ENCODE measurements at regions not wholly inside any gene's neighbourhood (a gene's known extent, or its start where the extent isn't known, plus 50 kb on each side); places are given as distances from the start of the nearest gene placed in this dataset.

DNA sequence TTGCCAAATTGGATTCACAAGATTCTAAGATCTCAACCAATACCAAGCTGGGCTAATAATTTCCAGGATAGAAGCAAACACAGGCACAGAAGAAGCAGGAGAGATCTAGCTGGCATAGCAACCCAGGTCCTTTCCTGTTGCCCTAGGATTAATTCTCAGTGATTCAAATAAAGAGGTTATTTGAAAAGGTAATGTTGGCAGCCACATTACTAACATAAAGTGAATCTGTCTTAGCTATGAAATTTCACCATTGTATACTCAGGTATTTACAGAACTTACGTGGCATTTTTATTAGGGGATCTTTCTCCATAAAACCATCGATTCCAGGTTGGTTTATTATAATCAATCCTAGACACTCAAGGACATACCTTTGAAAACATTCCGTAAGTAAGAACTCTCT is 379.3 kb upstream of the POM121L12 start:
- Histone ChIP-seq H3K27me3 (replicated peaks) (no peaks in the 10 kb centered on the region), H3K36me3 (replicated peaks) (no peaks in the 10 kb centered on the region), H3K4me3 (ENCODE audit: low read depth, low read length) (no peak overlapping the region), H3K27ac (no peak overlapping the region)
- in situ Hi-C loops (cut with HindIII; ENCODE audit: low pct_ligation_motif_present, low sequenced_read_pairs) = no loop called here
- DNase-seq = no peak
- TF ChIP-seq, protein P1, sequence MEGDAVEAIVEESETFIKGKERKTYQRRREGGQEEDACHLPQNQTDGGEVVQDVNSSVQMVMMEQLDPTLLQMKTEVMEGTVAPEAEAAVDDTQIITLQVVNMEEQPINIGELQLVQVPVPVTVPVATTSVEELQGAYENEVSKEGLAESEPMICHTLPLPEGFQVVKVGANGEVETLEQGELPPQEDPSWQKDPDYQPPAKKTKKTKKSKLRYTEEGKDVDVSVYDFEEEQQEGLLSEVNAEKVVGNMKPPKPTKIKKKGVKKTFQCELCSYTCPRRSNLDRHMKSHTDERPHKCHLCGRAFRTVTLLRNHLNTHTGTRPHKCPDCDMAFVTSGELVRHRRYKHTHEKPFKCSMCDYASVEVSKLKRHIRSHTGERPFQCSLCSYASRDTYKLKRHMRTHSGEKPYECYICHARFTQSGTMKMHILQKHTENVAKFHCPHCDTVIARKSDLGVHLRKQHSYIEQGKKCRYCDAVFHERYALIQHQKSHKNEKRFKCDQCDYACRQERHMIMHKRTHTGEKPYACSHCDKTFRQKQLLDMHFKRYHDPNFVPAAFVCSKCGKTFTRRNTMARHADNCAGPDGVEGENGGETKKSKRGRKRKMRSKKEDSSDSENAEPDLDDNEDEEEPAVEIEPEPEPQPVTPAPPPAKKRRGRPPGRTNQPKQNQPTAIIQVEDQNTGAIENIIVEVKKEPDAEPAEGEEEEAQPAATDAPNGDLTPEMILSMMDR (IDR thresholded peaks at IDR 0.05; ENCODE audit: low read depth, low read length, missing control alignments) = no peak

DNA sequence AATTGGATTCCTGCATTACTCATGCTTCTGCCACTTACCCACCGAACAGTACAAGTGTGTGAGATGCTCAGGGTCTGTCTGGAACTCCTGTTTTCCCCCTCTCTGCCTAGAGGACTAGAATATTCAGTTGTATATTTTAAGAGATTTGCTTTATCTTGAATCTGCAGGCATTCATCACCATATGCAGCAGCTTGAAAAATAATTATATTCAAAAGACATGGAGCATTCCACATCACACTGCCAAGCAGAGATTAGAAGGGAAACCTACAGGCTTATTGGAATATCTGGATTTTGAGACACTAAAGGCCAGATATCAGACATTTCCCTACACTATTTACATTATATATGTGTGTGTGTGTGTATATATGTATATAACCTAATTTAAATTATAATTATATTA is 382.8 kb upstream of the POM121L12 start:
- Histone ChIP-seq H3K27ac (no peak overlapping the region), H3K4me3 (ENCODE audit: low read depth, low read length) (no peak overlapping the region), H3K36me3 (replicated peaks) (no peaks in the 10 kb centered on the region), H3K27me3 (replicated peaks) (no peaks in the 10 kb centered on the region)
- DNase-seq = no peak
- TF ChIP-seq, protein P1 (IDR thresholded peaks at IDR 0.05; ENCODE audit: low read depth, low read length, missing control alignments) = no peak
- in situ Hi-C loops (cut with HindIII; ENCODE audit: low pct_ligation_motif_present, low sequenced_read_pairs) = no loop called here

DNA sequence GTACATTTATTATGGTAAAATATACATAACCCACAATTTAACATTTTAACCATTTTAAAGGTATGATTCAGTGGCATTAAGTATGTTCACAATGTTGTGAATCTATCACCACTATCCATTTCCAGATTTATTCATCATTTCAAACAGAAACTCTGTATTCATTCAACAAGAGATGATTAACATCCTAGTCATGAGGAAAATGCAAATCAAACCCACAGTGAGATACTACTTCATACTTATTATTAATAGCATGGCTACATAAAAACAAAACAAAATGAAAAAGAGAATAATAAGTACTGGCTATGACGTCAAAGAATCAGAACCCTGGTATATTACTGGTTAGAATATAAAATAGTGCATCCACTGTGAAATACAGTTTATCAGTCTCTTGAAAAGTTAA is 386.6 kb upstream of the POM121L12 start:
- TF ChIP-seq, protein P1 (IDR thresholded peaks at IDR 0.05; ENCODE audit: low read depth, low read length, missing control alignments) = no peak
- Histone ChIP-seq H3K27me3 (replicated peaks) (no peaks in the 10 kb centered on the region), H3K27ac (no peak overlapping the region), H3K36me3 (replicated peaks) (no peaks in the 10 kb centered on the region), H3K4me3 (ENCODE audit: low read depth, low read length) (no peak overlapping the region)
- in situ Hi-C loops (cut with HindIII; ENCODE audit: low pct_ligation_motif_present, low sequenced_read_pairs) = no loop called here
- DNase-seq = no peak

DNA sequence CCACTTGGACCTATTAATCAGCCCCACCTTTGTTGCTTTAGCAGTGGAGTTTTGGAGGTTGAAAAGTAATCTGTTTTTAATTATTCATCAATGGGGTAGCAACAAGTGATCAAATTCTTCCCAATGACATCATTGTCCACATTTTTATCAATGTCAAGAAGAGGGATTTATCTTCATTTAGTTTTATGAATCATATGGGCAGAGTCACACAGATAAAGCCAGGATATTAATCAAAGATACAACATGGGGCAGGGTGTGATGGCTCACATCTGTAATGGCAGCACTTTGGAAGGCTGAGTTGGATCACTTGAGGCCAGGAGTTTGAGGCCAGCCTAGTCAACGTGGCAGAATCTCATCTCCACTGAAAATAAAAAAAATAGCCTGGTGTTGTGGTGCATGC is 388.4 kb upstream of the POM121L12 start:
- TF ChIP-seq, protein P1 (IDR thresholded peaks at IDR 0.05; ENCODE audit: low read depth, low read length, missing control alignments) = no peak
- in situ Hi-C loops (cut with HindIII; ENCODE audit: low pct_ligation_motif_present, low sequenced_read_pairs) = no loop called here
- Histone ChIP-seq H3K36me3 (replicated peaks) (no peaks in the 10 kb centered on the region), H3K4me3 (ENCODE audit: low read depth, low read length) (no peak overlapping the region), H3K27ac (no peak overlapping the region), H3K27me3 (replicated peaks) (no peaks in the 10 kb centered on the region)
- no peak for DNase-seq

DNA sequence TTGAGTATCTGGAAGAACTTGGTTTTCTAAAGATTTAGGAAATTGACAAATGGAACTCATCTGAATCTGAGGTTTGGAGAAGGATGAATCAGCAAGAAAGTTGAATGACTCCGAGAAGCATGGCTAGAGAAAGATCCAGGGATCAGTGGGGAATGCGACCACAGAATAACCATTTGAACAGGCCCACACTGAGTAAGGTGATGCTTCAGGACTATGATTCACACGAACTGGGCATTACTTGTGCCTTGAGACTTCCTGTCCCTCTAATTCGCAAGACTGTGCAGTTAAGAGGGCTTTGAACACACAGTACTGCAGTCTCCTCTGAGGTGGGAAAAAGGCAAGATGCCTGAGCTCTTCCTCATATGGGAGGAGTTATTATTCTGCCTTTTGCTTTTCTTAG is 395.5 kb upstream of the POM121L12 start:
- DNase-seq = no peak
- H3K27me3 ChIP-seq (replicated peaks) = no peaks in the 10 kb centered on the region

DNA sequence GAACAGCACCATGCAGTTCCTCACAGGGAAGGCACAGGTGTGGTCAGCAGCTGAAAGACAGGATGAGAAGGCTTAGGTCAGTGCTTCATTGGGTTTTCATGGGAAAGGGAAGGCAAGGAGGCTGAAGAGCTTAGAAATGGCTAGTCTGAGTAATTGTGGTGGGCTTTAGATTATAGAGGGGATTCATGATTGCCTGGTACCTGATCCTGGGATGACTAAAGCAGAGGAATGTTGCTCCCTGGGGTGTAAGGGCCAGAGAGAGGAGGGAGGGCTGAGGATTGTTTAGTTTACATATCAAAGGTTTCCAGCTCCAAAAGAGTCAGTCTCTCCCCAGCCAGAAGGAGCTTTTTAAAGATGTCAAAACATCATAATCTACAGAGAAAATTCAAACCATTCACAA is 396.3 kb upstream of the POM121L12 start:
- in situ Hi-C loops (cut with HindIII; ENCODE audit: low pct_ligation_motif_present, low sequenced_read_pairs) = no loop called here
- Histone ChIP-seq H3K27me3 (replicated peaks) (no peaks in the 10 kb centered on the region), H3K36me3 (replicated peaks) (no peaks in the 10 kb centered on the region), H3K27ac (no peak overlapping the region), H3K4me3 (ENCODE audit: low read depth, low read length) (no peak overlapping the region)
- DNase-seq = no peak
- TF ChIP-seq, protein P1 (IDR thresholded peaks at IDR 0.05; ENCODE audit: low read depth, low read length, missing control alignments) = no peak

More for the DNA sequence above, 395.5 kb upstream of the POM121L12 start:
- Histone ChIP-seq H3K36me3 (replicated peaks) (no peaks in the 10 kb centered on the region), H3K27ac (no peak overlapping the region), H3K4me3 (ENCODE audit: low read depth, low read length) (no peak overlapping the region)
- in situ Hi-C loops (cut with HindIII; ENCODE audit: low pct_ligation_motif_present, low sequenced_read_pairs) = no loop called here
- TF ChIP-seq, protein P1 (IDR thresholded peaks at IDR 0.05; ENCODE audit: low read depth, low read length, missing control alignments) = no peak

Measured in brain microvascular endothelial cell (primary cell).